D341Med (cell line): ENCODE measurements at regions not wholly inside any gene's neighbourhood (a gene's known extent, or its start where the extent isn't known, plus 50 kb on each side); places are given as distances from the start of the nearest gene placed in this dataset.
A peak's percentile ranks its signal among the peaks of the same experiment; 100 is the strongest.

Experiments
- DNase-seq: peaks from one replicate; pipeline ENCODE4 v3.0.0; 2012; ENCODE audit warnings: low spot score

DNA sequence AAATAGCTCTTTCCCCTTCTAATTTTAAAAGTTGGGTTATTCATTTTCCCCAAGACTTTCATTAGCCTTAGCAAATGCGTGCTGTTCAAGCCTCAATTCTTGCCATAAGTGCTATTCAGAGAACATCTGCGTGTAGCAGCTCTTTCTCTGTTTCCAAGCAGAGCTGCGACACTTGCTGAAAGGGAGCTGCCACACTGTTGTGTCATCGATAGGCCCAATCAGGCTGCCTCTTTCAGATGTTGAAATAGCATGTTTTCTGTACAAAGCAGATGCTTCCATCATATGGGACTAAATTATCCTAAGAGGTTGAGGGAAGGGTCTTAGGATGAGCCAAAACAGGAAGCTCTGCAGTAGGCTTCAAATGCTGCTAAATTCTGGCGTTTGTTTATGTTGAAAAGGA, 220.9 kb upstream of the CDC14C start:
- no peak for DNase-seq

DNA sequence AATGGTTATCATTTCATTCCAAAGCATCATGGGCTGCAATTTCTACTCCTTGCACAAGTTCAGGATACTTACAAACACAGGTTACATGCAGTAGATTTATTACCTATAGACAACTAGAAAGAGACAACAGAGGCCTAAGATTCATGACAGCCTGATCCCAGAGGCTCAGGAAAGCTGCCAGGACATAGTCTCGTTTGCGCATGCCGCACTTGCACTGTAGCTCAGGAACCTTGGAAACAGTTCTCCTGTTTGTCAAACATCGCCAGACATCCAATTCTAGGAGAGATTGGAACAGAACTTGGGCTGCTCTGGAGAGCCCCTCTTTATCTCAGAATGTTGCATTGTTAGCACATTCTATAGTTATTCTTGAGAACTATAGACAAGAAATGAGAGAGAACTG, 216.2 kb upstream of the CDC14C start:
- DNase-seq = no peak

DNA sequence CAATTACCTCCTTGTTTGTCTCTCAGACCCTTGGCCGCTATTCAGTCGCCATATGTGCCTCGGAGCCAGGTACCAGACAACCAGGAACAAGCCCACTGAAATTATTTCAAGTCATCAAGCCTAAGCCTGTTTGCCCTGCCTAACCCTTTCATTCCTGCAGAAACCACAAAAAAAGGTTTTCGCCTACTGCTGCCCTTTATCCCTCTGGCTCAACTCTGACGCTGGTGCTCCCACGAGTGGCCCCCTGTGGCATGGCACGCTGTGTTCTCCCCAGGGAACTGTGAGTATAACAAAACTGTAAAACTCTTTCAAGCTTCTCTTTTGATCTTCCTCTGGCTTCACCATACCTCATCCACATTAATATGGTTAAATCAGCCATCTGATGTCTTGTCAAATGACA, 215.7 kb upstream of the CDC14C start:
- DNase-seq = no peak

DNA sequence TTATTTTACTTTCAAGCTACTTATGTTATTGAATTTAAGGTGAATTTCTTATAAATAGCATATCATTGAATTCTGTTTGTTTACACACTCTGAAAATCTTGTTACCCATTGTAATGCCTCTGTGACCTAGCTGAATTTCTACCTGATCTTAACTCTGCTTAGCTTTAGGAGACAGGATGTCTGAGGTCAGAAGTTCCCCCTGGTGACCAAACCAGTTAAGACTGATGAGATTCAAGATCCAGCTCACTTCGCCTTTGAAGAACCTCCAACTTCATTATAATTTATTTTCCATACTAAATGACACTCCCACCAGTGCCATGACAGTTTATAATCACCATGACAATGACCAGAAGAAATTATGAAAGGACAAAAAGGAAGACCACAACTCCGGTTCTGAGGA, 213.4 kb upstream of the CDC14C start:
- DNase-seq = no peak

DNA sequence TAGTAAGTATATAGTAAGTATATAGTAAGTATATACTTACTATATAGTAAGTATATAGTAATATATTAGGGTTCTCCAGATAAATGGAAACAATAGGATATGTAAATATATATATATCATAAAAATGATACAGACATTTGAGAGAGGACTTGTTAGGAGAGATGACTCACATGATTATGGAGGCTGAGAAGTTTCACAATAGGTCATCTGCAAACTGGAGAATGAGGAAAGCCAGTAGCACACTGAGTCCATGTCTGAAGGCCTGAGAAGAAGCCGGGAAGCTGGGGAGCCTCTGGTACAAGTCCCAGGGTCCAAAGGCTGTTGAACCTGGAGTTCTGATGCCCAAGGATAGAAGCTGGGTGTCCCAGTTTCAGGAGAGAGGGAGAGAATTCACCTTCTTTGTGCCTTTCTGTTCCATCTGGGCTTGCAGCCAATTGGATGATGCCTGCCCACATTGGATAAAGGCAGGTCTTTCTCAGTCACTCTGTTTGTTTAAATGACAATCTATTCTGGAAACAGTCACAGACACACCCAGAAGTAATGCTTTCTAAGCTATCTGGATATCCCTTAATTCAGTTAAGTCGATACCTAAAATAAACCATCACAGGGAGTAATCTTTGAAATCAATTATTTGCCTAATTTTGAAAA, 205.5 kb upstream of the CDC14C start:
- DNase-seq = no peak

DNA sequence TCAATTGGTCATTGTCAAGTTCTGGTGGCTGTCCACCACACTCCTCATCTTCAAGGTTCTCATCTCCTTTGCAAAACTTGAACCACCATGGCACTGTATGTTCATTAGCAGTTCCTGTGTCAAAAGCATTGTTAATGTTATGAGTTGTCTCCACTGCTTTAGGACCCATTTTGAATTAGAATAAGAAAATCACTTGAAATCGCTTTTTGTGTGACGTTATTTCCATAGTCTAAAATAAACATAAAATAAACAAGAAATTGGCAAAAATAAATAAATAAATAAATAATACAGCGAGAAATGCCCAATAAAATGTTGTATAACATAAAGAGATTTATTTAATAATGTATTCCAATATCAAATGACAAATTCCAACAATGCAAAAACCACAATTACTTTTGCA, 195.5 kb upstream of the CDC14C start:
- DNase-seq = no peak

DNA sequence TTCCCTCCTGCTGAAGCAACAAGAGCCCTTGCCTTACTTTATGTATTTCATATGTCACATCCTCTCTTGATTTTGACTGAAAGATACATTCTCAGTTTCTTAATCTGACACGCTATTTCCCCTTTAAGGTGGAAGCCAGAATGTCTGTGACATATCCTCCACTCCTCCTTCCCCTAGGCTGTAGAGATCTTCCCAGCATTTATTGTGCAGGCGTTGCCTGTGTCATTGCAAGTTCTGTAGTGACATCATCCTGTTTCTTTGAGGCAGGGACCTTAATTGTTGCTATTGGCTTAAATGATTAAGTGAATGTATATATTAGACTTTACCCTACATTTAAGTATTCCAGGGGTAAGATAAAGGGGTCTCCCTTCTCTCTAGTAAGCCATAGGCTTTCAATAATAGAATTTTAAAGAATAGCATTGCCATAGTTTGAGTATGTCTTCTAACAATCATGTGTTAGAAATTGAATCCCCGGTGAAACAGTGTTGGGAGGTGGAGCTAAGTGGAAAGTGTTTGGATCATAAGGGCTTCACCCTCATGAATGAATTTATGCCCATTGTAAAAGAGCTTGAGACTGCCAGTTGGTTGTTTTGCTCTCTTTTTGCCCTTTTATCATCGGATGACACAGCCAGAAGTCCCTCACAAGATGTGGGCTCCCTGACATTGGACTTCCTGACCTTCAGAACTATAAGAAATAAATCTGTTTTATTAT, 189.5 kb upstream of the CDC14C start:
- DNase-seq = no peak

DNA sequence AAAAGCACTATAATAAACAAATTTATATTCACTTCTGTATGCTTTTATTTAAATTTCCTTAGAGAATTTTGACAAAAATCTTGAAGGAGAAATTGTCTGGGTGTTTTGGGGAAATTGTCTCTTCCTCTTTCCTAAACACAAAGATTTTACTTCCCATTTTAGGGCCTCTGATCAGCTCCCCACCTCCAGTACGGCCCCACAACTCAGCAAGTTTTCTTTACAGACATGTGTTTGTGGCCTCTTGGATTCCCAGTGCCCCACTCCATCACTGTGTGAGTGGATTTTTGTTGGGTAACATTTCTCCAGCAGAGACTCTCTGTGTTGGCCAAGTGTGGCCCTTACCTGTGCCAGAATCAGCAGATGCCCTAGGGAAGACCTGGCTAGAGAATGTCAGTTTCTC, 182.8 kb upstream of the CDC14C start:
- no peak for DNase-seq

DNA sequence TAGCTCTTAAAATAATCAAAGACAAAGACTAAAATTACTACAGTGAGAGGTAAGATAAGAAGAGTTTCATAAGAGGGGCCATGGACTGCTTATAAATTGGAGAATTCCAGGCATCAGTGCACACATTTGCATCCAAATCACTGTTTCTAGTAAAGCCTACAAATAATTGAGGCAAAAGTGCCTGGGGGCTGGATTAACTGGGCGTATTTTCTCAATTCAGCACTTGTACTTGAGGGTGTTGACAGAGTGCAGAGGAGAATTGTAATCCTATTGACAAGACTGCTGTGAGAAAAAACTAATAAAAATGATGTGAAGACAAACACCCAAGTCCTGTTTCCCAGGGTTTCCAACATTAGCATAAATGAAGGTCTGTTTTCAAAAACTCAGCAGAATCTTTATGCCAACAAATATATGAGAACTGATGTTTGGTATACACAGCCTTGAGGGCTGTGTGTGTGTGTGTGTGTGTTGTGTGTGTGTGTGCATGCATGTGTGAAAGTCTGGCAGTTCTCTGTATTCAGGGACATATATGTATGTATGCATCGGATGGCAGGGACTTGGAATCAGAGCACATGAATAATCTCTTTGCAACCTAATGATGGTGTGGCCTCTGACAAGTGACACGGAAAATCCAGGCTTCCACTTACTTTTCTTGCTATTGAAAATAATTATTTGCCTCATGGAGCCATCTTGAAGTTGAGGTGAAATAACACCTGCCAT, 182.1 kb upstream of the CDC14C start:
- DNase-seq = no peak

DNA sequence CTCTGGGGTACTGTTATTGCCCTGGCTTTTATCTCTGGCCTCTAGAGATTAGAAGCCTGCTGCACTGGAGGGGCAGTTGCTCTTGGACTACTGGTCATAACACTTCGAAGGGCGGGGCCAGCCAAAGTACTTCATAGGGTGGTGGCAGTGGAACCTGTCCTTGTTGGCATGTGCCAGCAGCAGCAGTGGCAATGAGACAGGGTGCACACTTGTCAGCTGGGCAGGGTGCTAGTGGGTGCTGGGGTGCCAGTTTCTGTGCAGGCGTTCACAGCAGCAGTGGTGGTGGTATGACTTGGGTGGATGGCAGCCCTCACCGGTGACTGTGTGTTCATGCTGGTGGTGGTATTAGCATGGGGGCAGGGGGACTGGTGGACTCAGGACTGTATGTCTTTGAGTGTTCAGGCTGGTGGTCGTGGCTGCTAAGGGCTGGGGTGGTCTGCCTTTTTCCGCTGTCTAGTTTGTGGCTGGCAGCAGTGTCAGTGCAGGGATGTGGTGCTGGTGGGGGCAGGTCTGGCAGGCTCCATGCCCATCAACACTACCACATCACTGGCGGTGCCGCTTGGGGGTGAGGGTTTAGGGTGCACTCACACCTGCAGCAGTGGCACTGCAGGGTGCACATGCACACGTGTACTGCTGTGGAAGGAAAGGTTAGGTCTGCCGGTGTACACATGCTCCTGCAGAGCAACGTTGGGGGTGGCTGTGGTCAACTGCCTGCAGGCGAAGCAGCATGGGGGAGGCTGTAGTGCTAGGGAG, 176.1 kb upstream of the CDC14C start:
- DNase-seq = no peak

DNA sequence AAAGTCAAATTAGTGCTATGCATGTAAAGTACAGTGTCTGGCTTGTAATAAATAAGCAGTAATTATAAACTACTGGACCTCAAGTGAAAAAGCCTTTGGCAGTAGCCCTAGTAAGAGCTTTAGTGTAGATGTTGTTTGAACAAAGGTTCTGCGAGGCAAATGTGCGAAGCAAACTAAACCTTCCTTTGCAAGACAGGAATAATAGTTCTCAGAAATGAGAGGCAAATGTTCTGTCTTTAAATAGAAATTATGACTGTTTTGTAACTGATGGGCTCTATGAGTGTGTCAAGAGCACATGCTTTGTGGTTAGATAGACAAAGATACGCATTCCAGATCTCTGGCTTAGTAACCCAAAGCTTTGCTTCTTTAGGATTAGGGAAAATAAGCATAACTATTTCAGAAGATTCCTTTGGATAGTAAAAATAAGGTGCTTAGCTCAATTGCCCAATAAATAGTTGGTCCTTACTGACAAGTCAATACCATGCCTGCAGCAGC, 169.2 kb upstream of the CDC14C start:
- no peak for DNase-seq

DNA sequence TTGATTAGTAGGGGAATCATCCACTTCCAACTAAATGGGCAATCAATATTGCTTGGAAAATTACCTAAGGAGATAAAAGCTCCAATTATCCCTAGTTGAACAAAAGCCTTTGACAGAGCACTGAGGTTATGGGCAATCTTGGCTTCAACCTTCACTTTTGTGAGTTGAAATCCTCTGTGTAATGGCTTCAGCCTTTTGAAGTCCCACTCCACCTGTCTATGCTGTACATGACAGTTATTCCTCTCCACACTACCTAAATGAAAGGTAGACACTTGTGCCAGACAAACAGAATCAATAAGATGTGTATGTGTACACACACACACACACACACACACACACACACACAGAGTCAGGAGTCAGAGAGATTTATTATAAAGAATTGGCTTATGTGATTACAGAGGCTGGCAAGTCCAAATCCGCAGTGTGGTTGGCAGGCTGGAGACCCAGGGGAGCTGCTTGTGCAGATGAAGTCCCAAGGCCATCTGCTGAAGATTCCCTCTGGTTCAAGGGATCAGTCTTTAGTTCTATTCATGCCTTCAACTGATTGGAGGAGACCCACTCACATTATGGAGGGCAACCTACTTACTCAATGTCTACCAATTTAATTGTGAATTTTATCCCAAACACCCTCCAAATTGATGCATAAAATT, 164.8 kb upstream of the CDC14C start:
- peak; percentile 58 for DNase-seq

DNA sequence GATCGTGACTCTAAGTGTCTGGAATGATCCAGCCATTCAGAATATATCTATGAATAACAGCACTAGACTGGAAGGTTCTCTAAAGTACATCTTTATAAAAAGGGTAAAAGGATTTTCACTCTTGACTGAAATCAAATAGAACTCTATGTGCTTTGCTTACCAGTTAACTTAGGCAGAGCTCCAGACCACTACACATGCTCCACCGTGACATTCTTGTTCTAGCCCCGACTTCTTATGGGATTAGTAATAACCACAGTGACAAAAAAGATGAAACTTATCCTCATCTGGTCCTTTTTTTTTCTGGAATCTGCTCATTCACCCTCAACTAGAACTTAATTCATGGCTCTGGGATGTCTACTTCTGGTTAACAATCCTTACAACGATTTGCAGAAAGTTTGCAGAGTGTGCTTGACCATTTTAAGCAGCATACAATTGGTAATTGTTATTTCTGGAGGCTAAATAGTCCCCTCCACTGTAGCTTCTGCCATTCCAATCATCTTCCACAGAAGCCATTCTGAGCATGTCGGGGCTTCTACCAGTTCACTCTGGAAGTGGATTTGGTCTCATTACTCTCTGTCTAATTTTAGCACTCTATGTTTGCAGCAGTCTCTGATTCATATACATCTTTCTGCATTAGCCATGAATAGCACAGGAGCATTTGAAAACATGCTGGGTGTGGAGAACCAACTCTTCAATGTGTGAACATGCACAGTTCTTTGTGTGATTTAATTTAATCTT, 163.7 kb upstream of the CDC14C start:
- DNase-seq = no peak

DNA sequence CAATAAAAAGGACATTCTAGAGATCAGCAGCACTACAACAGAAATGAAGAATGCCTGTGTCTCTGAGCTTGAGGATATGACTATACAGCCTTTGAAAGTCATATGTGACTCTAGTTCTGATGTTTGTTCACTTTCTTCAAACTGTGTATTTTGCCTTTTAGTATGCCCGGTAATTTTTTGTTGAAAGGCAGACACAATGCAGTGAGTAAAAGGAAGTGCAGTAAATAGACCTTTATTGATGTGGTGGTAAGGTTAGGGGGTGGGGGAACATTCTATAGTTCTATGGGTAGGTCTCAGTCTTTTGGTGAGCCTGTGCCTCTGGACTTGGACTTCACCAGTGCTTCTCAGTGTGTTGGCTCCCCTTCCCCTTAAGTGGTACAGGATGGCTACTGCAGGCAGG, 143.5 kb upstream of the CDC14C start:
- DNase-seq = no peak

DNA sequence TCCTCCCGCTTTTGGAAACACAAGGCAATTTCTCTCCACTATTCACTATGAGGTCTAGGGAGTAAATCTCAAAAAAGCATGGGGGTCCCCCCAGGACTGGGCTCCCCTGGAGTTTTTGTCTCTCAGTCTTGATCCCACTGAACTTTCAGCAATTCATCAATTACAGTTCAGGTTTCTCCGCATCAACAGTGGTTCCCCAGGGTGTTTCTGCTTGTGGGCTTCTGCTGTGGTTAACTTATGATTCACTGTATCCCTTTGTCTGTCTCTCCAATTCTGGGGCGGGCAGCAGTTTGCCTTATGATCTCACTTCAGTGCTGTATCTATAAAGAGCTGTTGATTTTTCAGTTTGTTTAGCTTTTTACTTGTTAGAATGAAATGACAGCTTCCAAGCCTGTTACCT, 142.6 kb upstream of the CDC14C start:
- DNase-seq = no peak

DNA sequence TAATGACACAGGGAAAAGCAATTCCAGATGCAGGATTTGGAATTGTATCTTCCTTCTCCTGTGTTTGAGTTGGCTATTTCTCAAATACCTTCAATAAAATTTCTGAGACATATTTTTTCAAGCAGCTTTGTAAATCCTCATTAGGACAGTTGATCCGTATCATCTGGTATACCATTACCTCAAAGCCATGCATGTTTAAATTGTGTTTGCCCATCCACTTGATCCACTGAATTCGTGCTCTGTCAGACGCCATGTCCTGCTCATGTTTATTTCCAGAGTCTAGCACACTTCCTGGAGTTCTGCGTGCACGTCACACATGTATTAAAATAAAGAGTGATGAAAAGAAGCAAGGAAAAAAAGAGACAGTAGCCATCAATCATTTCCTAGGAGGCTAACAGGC, 141.8 kb upstream of the CDC14C start:
- DNase-seq = no peak

DNA sequence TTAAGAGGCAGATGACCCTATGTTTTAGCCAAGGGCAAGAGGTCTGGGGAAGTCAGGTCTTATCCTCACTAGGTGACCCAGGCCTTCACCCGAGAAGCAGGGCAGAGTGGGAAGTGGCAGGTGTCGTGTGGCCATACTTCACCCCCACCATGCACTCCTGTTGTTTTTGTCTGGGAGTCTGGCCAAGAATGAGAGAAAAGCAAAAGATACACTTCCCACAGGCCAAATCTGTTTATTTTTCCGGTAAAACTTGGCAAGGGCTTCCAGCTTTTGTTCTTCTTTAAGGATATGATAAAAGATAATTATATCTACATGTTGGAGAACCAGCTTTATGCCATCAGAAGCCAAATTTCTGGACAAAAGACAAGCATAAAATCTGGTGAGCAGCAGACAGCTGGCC, 137.4 kb upstream of the CDC14C start:
- no peak for DNase-seq

DNA sequence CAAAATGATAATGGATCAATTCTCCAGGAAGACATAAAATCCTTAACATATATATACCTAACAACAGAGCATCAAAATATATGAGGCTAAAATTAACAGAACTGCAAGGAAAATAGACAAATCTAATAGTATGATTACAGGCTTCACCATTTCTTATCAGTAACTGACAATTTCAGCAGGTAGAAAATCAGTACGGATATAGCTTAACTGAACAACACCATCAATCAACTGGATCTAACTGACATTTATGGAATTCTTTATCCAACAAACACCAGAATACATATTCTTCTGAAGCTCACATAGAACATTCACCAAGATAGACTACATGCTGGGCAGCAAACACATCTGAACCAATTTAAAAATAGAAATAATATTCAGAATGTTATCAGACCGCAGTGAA, 121.1 kb upstream of the CDC14C start:
- no peak for DNase-seq

DNA sequence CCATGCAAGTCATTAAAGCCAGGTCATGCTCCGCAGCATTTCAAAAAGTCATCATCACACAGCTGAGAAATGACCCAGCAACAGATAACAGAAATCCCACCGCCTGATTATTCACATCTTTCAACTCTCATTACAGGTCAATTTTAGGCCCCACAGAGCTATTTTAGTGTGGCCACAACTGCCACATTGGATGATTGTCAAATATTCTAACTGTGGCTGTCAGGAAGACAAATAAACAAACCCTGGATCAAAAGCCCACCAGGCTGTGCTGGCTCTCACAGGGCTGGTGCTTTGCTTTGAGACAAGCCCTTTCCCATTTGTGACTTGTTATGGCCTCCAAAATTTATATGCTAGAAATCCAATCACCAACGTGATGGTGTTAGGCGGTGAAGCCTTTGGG, 117.6 kb upstream of the CDC14C start:
- DNase-seq = no peak

DNA sequence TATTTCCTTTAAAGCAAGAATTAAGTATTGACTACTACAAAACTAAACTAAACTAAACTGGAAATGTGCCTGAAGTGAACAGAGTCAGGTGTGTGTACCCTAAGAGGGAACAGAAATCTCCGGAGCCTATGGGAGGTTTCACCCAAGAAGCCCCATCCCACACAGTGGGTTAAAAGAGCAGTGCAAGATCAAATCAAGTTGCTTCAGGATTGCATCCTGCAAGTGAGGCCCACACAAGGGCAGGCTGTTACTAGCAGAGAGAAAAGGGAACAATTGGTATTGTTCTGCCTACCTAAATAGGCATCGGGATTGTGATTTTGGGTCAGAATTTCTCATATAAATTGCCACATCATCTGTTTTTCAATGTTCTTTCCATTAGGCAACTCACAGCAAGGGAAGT, 113.3 kb upstream of the CDC14C start:
- DNase-seq = no peak

DNA sequence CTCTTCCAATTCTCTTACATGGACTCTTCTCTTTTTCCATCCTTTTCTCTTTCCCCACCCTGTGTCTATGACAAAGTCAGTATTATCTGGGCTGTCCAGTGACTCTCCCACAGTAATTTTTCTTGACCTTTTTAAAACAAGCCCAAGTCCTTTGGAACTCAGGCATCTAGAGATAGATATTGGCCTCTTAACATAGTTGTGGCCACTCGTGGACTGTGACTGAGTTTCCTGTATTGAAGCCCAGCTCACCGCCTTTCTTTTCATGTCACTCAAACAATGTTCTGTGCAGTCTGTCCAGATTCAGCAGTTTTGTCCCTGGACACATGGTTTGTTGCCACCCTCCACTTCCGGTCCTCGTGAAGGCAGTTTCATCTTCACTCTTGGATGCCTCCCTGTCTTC, 110.9 kb upstream of the CDC14C start:
- no peak for DNase-seq
